Astrocyte (in vitro differentiated cells and primary cell): ENCODE measurements at regions not wholly inside any gene's neighbourhood (a gene's known extent, or its start where the extent isn't known, plus 50 kb on each side); places are given as distances from the start of the nearest gene placed in this dataset.

Experiments
- DNase-seq: peaks from one replicate; pipeline ENCODE4 v3.0.0-alpha.2; 2010; ENCODE audit warnings: low read depth
- FAIRE-seq: peaks from 2 replicates; lab custom pipeline; 2011; peaks lifted over from hg19 to GRCh38; lab: Jason Lieb, UNC
- H2AFZ ChIP-seq: 2 replicates; pipeline ENCODE4 v1.6.0; 2012; ENCODE audit warnings: low read depth, low read length, inconsistent platforms
- H3K27ac ChIP-seq: 2 replicates; pipeline ENCODE4 v1.5.1; 2011; ENCODE audit warnings: low read depth, low read length, inconsistent platforms
- H3K27me3 ChIP-seq: 2 replicates; pipeline ENCODE4 v1.6.0; 2011; ENCODE audit warnings: low read length, inconsistent platforms; ENCODE audit not compliant: insufficient read depth
- H3K36me3 ChIP-seq: 2 replicates; pipeline ENCODE4 v1.5.1; 2011; ENCODE audit warnings: low read length, inconsistent platforms; ENCODE audit not compliant: insufficient read depth
- H3K4me1 ChIP-seq: 2 replicates; pipeline ENCODE4 v1.5.1; 2011; ENCODE audit warnings: low read length, inconsistent platforms; ENCODE audit not compliant: insufficient read depth
- H3K4me2 ChIP-seq: 2 replicates; pipeline ENCODE4 v1.6.0; 2012; ENCODE audit warnings: low read length, inconsistent platforms
- H3K4me3 ChIP-seq: 2 replicates; pipeline ENCODE4 v1.5.1; 2011; ENCODE audit warnings: low read depth, mild to moderate bottlenecking, low read length, inconsistent platforms; ENCODE audit not compliant: insufficient read depth
- H3K79me2 ChIP-seq: 2 replicates; pipeline ENCODE4 v1.6.0; 2012; ENCODE audit warnings: mild to moderate bottlenecking, low read length, inconsistent platforms; ENCODE audit not compliant: insufficient read depth
- H3K9ac ChIP-seq: 2 replicates; pipeline ENCODE4 v1.6.0; 2012; ENCODE audit warnings: mild to moderate bottlenecking, low read length, inconsistent platforms
- H3K9me3 ChIP-seq: 2 replicates; pipeline ENCODE4 v1.5.1; 2012; ENCODE audit warnings: low read depth, mild to moderate bottlenecking, low read length, inconsistent platforms; ENCODE audit not compliant: insufficient read depth
- H4K20me1 ChIP-seq: 2 replicates; pipeline ENCODE4 v1.6.0; 2012; ENCODE audit warnings: low read length, inconsistent platforms; ENCODE audit not compliant: insufficient read depth
- H3K27ac Mint-ChIP-seq: one replicate; pipeline ENCODE4 v1.8.0; 2021; ENCODE audit warnings: mild to moderate bottlenecking, mixed read lengths; ENCODE audit not compliant: unreplicated experiment
- H3K27me3 Mint-ChIP-seq: one replicate; pipeline ENCODE4 v1.8.0; 2021; ENCODE audit warnings: low read depth, mixed read lengths; ENCODE audit not compliant: unreplicated experiment
- H3K36me3 Mint-ChIP-seq: one replicate; pipeline ENCODE4 v1.8.0; 2021; ENCODE audit warnings: low read depth, mixed read lengths; ENCODE audit not compliant: unreplicated experiment
- H3K4me1 Mint-ChIP-seq: one replicate; pipeline ENCODE4 v1.8.0; 2021; ENCODE audit warnings: low read depth, mixed read lengths; ENCODE audit not compliant: unreplicated experiment
- H3K4me3 Mint-ChIP-seq: one replicate; pipeline ENCODE4 v1.8.0; 2021; ENCODE audit warnings: mild to moderate bottlenecking, moderate library complexity, mixed read lengths; ENCODE audit not compliant: unreplicated experiment
- H3K9me3 Mint-ChIP-seq: one replicate; pipeline ENCODE4 v1.8.0; 2021; ENCODE audit warnings: mild to moderate bottlenecking, mixed read lengths; ENCODE audit not compliant: unreplicated experiment
- CTCF ChIP-seq: IDR thresholded peaks from 2 replicates; pipeline ENCODE4 v1.5.1; 2011; ENCODE audit warnings: low read depth, mild to moderate bottlenecking, inconsistent platforms, low read length, moderate library complexity; ENCODE audit not compliant: insufficient read depth
- EZH2 ChIP-seq: IDR thresholded peaks from 2 replicates; pipeline ENCODE4 v1.6.1; 2012; ENCODE audit warnings: mild to moderate bottlenecking, low read length, inconsistent platforms; ENCODE audit not compliant: insufficient read depth

GRCh38 chr16:64408699-64409098 is 713.2 kb downstream of the CDH11 start:
- Mint-ChIP-seq H3K4me1 (peaks cover 24% of the 10 kb centered on the region), H3K27ac (no peak overlapping the region), H3K27me3 (no peaks in the 10 kb centered on the region), H3K36me3 (no peaks in the 10 kb centered on the region), H3K4me3 (no peak overlapping the region), H3K9me3 (no peaks in the 10 kb centered on the region)
- Histone ChIP-seq H3K9me3 (no peaks in the 10 kb centered on the region), H3K4me1 (peaks cover 3% of the 10 kb centered on the region), H2AFZ (no peak overlapping the region), H3K4me2 (no peak overlapping the region), H3K79me2 (no peaks in the 10 kb centered on the region), H3K36me3 (no peaks in the 10 kb centered on the region), H3K4me3 (no peak overlapping the region), H3K9ac (no peak overlapping the region), H4K20me1 (no peaks in the 10 kb centered on the region), H3K27ac (no peak overlapping the region), H3K27me3 (no peaks in the 10 kb centered on the region)
- DNase-seq (no peak), FAIRE-seq (no peak)
- no peak for TF ChIP-seq CTCF
- no peak for TF ChIP-seq EZH2

GRCh38 chr16:64406770-64407181 is 715.1 kb downstream of the CDH11 start:
- no peak for TF ChIP-seq CTCF
- TF ChIP-seq EZH2, result no peak
- H3K27ac Mint-ChIP-seq, result no peak overlapping the region
- no peaks in the 10 kb centered on the region for H3K36me3 Mint-ChIP-seq
- no peak overlapping the region for H3K4me3 Mint-ChIP-seq
- Histone ChIP-seq H3K27ac (no peak overlapping the region), H3K27me3 (no peaks in the 10 kb centered on the region), H3K79me2 (no peaks in the 10 kb centered on the region), H3K4me1 (no peaks in the 10 kb centered on the region), H3K36me3 (no peaks in the 10 kb centered on the region), H3K4me2 (no peak overlapping the region), H3K9ac (no peak overlapping the region), H3K9me3 (no peaks in the 10 kb centered on the region), H2AFZ (no peak overlapping the region), H3K4me3 (no peak overlapping the region), H4K20me1 (no peaks in the 10 kb centered on the region)
- DNase-seq (no peak), FAIRE-seq (no peak)
- H3K27me3 Mint-ChIP-seq, result no peaks in the 10 kb centered on the region
- peaks cover 17% of the 10 kb centered on the region for H3K4me1 Mint-ChIP-seq
- H3K9me3 Mint-ChIP-seq, result no peaks in the 10 kb centered on the region

- Histone ChIP-seq H3K4me3 (no peak overlapping the region), H3K9me3 (no peaks in the 10 kb centered on the region), H4K20me1 (no peaks in the 10 kb centered on the region), H3K36me3 (no peaks in the 10 kb centered on the region), H3K4me2 (no peak overlapping the region), H3K27ac (no peak overlapping the region), H2AFZ (no peak overlapping the region), H3K27me3 (no peaks in the 10 kb centered on the region), H3K79me2 (no peaks in the 10 kb centered on the region), H3K4me1 (peaks cover 6% of the 10 kb centered on the region), H3K9ac (no peak overlapping the region)
- no peak for TF ChIP-seq CTCF
- no peak for TF ChIP-seq EZH2
- peak; percentile 76 for FAIRE-seq
- DNase-seq, result no peak
- Mint-ChIP-seq H3K4me3 (no peak overlapping the region), H3K9me3 (no peaks in the 10 kb centered on the region), H3K4me1 (peaks cover 27% of the 10 kb centered on the region), H3K27me3 (no peaks in the 10 kb centered on the region), H3K27ac (no peak overlapping the region), H3K36me3 (no peaks in the 10 kb centered on the region)
Observed at GRCh38 chr16:64403352-64403751, 718.5 kb downstream of the CDH11 start.
